HepG2 (cell line): ENCODE measurements at regions not wholly inside any gene's neighbourhood (a gene's known extent, or its start where the extent isn't known, plus 50 kb on each side); places are given as distances from the start of the nearest gene placed in this dataset.

Source experiments
- PTBP1 ChIP-seq: fragments of 200-400 bp; formaldehyde crosslinking; IDR thresholded peaks from 2 replicates; pipeline ENCODE4 v1.6.1; 2018; ENCODE audit warnings: low read length, low read depth; ENCODE audit not compliant: poor library complexity, severe bottlenecking
- RBM39 ChIP-seq: fragments of 200-400 bp; formaldehyde crosslinking; IDR thresholded peaks from one replicate; pipeline ENCODE4 v1.6.1; 2018; ENCODE audit warnings: antibody characterized with exemption, mild to moderate bottlenecking, low read depth, low read length; ENCODE audit not compliant: poor library complexity, severe bottlenecking
- SIN3B ChIP-seq: fragments of 150-350 bp; IDR thresholded peaks from 2 replicates; pipeline ENCODE4 v1.6.1; 2014; ENCODE audit warnings: low read length
- SNRNP70 ChIP-seq: fragments of 200-400 bp; formaldehyde crosslinking; IDR thresholded peaks from 2 replicates; pipeline ENCODE4 v1.6.1; 2017; ENCODE audit warnings: mild to moderate bottlenecking, low read depth, low read length, moderate library complexity
- TAF15 ChIP-seq: fragments of 200-400 bp; formaldehyde crosslinking; IDR thresholded peaks from one replicate; pipeline ENCODE4 v1.6.1; 2018; ENCODE audit warnings: mild to moderate bottlenecking, low read depth, low read length; ENCODE audit not compliant: poor library complexity, severe bottlenecking
- ZNF430 ChIP-seq: sonication (generic); formaldehyde crosslinking; IDR thresholded peaks from 2 replicates; pipeline ENCODE4 v1.9.0; 2021; ENCODE audit warnings: mild to moderate bottlenecking, missing genetic modification reagents
- ZNF616 ChIP-seq: sonication (generic); formaldehyde crosslinking; IDR thresholded peaks from 2 replicates; pipeline ENCODE4 v1.5.0; 2020; ENCODE audit warnings: low read depth, mild to moderate bottlenecking, missing genetic modification reagents
- ZNF672 ChIP-seq: sonication (generic); formaldehyde crosslinking; IDR thresholded peaks from 2 replicates; pipeline ENCODE4 v1.8.1; 2022; ENCODE audit warnings: missing genetic modification reagents
- ZNF749 ChIP-seq: sonication (generic); formaldehyde crosslinking; IDR thresholded peaks from 2 replicates; pipeline ENCODE4 v1.8.0; 2022; ENCODE audit warnings: mild to moderate bottlenecking, missing genetic modification reagents, moderate library complexity, borderline replicate concordance
- TF ChIP-seq, protein P1 (sequence below): sonication (generic); formaldehyde crosslinking; conservative IDR thresholded peaks from 2 replicates; pipeline ENCODE4 v1.8.1; 2023; ENCODE audit warnings: missing genetic modification reagents
- TF ChIP-seq, protein P2 (sequence below): sonication (generic); formaldehyde crosslinking; IDR thresholded peaks from 2 replicates; pipeline ENCODE4 v1.5.0; 2020; ENCODE audit warnings: mild to moderate bottlenecking, missing genetic modification reagents
- TF ChIP-seq, protein P3 (sequence below): sonication (generic); formaldehyde crosslinking; IDR thresholded peaks from 2 replicates; pipeline ENCODE4 v1.5.0; 2020; ENCODE audit warnings: missing genetic modification reagents
- TF ChIP-seq, protein P4 (sequence below): sonication (generic); formaldehyde crosslinking; IDR thresholded peaks from 2 replicates; pipeline ENCODE4 v1.5.0; 2020; ENCODE audit warnings: mild to moderate bottlenecking, missing genetic modification reagents, borderline replicate concordance

DNA sequence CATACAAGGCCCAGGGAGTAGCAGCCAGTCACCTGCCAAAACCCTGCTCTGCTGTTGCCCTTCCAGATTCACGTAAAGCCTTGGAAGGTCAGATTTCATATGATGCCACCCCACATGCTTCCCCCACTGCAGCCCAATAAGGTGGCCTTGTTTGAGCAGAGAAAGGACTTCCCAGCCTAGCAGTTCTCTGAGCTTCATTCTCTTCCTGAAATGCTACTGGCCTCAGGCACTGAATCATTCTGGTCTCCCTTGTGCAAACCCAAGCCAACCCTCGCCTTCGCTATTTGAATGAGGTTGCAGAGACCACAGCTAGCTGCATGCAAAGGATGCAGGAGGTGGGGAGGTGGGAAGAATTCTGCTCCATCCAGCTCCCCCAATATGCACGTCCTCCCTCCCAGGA is 60.3 kb upstream of the PLXNA4 start (continued):
- no peak for TF ChIP-seq ZNF672 (CRISPR knock-in tag)
- TF ChIP-seq RBM39, result no peak
- no peak for TF ChIP-seq SNRNP70
- TF ChIP-seq, protein P1, sequence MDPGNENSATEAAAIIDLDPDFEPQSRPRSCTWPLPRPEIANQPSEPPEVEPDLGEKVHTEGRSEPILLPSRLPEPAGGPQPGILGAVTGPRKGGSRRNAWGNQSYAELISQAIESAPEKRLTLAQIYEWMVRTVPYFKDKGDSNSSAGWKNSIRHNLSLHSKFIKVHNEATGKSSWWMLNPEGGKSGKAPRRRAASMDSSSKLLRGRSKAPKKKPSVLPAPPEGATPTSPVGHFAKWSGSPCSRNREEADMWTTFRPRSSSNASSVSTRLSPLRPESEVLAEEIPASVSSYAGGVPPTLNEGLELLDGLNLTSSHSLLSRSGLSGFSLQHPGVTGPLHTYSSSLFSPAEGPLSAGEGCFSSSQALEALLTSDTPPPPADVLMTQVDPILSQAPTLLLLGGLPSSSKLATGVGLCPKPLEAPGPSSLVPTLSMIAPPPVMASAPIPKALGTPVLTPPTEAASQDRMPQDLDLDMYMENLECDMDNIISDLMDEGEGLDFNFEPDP (CRISPR knock-in tag), result no peak
- TF ChIP-seq ZNF430 (CRISPR knock-in tag), result no peak
- TF ChIP-seq ZNF616 (CRISPR knock-in tag), result no peak
- no peak for TF ChIP-seq PTBP1
- no peak for TF ChIP-seq TAF15
- TF ChIP-seq, protein P2, sequence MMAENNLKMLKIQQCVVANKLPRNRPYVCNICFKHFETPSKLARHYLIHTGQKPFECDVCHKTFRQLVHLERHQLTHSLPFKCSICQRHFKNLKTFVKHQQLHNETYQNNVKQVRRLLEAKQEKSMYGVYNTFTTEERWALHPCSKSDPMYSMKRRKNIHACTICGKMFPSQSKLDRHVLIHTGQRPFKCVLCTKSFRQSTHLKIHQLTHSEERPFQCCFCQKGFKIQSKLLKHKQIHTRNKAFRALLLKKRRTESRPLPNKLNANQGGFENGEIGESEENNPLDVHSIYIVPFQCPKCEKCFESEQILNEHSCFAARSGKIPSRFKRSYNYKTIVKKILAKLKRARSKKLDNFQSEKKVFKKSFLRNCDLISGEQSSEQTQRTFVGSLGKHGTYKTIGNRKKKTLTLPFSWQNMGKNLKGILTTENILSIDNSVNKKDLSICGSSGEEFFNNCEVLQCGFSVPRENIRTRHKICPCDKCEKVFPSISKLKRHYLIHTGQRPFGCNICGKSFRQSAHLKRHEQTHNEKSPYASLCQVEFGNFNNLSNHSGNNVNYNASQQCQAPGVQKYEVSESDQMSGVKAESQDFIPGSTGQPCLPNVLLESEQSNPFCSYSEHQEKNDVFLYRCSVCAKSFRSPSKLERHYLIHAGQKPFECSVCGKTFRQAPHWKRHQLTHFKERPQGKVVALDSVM, result no peak
- no peak for TF ChIP-seq ZNF749 (CRISPR knock-in tag)
- TF ChIP-seq, protein P3, sequence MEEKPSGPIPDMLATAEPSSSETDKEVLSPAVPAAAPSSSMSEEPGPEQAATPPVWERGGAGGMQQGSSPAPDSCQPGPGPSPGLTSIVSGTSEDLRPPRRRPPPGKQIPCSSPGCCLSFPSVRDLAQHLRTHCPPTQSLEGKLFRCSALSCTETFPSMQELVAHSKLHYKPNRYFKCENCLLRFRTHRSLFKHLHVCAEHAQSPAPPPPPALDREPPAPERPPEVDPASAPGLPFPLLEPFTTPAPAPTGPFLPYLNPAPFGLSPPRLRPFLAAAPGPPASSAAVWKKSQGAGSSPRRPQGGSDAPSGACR (CRISPR knock-in tag), result no peak
- no peak for TF ChIP-seq SIN3B
- TF ChIP-seq, protein P4, sequence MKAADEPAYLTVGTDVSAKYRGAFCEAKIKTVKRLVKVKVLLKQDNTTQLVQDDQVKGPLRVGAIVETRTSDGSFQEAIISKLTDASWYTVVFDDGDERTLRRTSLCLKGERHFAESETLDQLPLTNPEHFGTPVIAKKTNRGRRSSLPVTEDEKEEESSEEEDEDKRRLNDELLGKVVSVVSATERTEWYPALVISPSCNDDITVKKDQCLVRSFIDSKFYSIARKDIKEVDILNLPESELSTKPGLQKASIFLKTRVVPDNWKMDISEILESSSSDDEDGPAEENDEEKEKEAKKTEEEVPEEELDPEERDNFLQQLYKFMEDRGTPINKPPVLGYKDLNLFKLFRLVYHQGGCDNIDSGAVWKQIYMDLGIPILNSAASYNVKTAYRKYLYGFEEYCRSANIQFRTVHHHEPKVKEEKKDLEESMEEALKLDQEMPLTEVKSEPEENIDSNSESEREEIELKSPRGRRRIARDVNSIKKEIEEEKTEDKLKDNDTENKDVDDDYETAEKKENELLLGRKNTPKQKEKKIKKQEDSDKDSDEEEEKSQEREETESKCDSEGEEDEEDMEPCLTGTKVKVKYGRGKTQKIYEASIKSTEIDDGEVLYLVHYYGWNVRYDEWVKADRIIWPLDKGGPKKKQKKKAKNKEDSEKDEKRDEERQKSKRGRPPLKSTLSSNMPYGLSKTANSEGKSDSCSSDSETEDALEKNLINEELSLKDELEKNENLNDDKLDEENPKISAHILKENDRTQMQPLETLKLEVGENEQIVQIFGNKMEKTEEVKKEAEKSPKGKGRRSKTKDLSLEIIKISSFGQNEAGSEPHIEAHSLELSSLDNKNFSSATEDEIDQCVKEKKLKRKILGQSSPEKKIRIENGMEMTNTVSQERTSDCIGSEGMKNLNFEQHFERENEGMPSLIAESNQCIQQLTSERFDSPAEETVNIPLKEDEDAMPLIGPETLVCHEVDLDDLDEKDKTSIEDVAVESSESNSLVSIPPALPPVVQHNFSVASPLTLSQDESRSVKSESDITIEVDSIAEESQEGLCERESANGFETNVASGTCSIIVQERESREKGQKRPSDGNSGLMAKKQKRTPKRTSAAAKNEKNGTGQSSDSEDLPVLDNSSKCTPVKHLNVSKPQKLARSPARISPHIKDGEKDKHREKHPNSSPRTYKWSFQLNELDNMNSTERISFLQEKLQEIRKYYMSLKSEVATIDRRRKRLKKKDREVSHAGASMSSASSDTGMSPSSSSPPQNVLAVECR (CRISPR knock-in tag), result no peak
- TF ChIP-seq, all 625 proteins: peak for 0
